Erythroblast (primary cell): ENCODE measurements at regions not wholly inside any gene's neighbourhood (a gene's known extent, or its start where the extent isn't known, plus 50 kb on each side); places are given as distances from the start of the nearest gene placed in this dataset.

Experiments used
- GATA1 ChIP-seq: IDR thresholded peaks from 2 replicates; pipeline ENCODE4 v1.6.1; 2011; ENCODE audit warnings: low read depth, mild to moderate bottlenecking, control low read depth, low read length, moderate library complexity
- POLR2A ChIP-seq: IDR thresholded peaks from 2 replicates; pipeline ENCODE4 v1.6.1; 2011; ENCODE audit warnings: mild to moderate bottlenecking, low read length

GRCh38 chr15:47568030-47568429 lies 149.3 kb upstream of the SEMA6D start:
- no peak for TF ChIP-seq POLR2A
- no peak for TF ChIP-seq GATA1
